Left ventricle myocardium superior (tissue), 1 donor: ENCODE measurements at regions not wholly inside any gene's neighbourhood (a gene's known extent, or its start where the extent isn't known, plus 50 kb on each side); places are given as distances from the start of the nearest gene placed in this dataset.
"Not testable (repeated sequence)": the region's sequence is repeated elsewhere in the genome, so short reads cannot be mapped to it uniquely, and the experiment has no call there.

ENCODE experiments used
- ATAC-seq: fragments of 200-7000 bp; cut with Tn5 transposase; one replicate; pipeline ENCODE4 v1.9.1; 2020; ENCODE audit warnings: mild to moderate bottlenecking, moderate library complexity
- DNase-seq: peaks from one replicate; pipeline ENCODE4 v3.0.0-alpha.2; 2020
- intact Hi-C: fragments of 100-400 bp; cut with micrococcal nuclease; formaldehyde crosslinking; loops from one replicate; pipeline ENCODE4 v1.11.0; 2022
- donor health status: DM: no; HTN: yes; CAD: no; lungs with severe emphysema.

DNA sequence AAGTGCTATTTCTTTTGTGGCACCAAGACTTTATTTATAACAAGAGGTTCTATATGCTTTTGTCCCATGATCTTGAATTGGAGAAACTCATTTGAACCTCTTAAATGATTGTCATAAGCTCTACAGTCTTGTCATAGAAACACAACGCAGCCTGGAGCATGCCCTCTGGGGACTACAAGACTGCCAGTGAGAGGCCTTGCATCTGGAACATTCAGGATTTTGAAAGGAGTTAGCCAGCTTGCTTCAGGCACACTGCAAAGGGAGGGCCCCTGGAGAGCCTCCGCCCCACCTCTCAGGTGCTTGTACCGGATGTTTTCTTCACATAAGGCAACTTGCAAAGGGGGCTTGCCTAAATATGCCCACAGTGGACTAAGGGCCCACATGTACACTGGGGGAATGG lies 130.5 kb downstream of the LIG4 start:
- ATAC-seq (no peak), DNase-seq (no peak)
- intact Hi-C loops: no loop called here

DNA sequence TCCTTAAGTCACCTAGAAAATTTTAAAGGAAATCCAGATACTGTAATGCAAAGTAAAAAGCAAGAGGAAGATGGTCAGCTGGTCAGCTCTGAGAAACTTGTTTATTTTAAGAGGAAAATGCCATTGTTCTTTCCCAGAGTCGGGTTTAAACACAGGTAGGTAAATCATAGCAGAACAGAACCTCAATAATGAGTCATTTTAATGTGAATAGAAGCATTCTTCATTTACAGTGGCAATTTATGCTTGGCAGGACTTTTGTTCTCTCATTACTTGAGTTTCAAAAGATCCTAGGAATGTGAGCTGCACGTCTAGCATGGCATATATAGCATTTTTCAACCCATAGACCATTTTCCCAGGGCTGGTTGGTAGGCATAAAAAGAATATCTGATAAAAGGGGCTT lies 132.3 kb downstream of the LIG4 start:
- DNase-seq (no peak), ATAC-seq (no peak)
- intact Hi-C loops: no loop called here

GRCh38 chr13:108082481-108082880 lies 132.9 kb downstream of the LIG4 start:
- ATAC-seq (no peak), DNase-seq (no peak)
- intact Hi-C loops: no loop called here

GRCh38 chr13:108077284-108077683 lies 138.1 kb downstream of the LIG4 start:
- intact Hi-C loops: no loop called here
- ATAC-seq: no peak
- no peak for DNase-seq

DNA sequence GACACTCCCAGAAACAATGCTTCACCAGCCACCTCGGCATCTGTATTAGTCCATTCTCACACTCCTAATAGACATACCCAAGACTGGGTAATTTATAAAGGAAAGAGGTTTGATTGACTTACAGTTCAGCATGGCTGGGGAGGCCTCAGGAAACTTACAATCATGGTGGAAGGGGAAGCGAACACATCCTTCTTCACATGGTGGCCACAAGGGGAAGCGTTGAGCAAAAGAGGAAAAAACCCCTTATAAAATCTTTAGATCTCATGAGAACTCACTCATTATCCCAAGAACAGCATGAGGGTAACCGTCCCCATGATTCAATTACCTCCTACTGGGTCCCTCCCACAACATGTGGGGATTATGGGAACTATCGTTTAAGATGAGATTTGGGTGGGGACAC lies 140.9 kb downstream of the LIG4 start:
- intact Hi-C loops, ATAC-seq, DNase-seq: not testable (repeated sequence)

DNA sequence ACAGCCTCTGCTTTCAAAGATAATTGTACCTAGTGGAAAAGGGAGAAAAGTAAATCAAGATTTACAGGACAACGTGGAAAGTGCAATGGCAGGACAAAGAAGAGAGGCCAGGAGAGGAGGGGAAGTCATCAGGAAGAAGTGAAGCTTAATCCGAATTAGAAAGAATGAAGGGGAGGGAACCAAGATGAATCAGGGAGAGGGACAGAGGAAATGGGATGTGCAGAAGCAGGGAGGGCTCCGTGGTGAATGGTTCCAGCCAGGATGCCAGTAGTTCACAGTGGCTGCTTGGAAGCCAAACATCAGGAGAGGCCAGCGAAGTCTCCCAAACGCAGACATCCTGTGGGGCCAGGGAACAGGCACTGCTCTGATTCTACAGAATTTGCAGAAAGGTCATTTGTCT lies 144.4 kb downstream of the LIG4 start:
- ATAC-seq (no peak), DNase-seq (no peak)
- intact Hi-C loops: no loop called here

- DNase-seq: no peak
- ATAC-seq: no peak
- intact Hi-C loops: no loop called here
Observed at GRCh38 chr13:108070491-108070890, 144.8 kb downstream of the LIG4 start.

- DNase-seq (no peak), ATAC-seq (no peak)
- intact Hi-C loops: no loop called here
Observed at GRCh38 chr13:108069521-108070210, 145.7 kb downstream of the LIG4 start.

DNA sequence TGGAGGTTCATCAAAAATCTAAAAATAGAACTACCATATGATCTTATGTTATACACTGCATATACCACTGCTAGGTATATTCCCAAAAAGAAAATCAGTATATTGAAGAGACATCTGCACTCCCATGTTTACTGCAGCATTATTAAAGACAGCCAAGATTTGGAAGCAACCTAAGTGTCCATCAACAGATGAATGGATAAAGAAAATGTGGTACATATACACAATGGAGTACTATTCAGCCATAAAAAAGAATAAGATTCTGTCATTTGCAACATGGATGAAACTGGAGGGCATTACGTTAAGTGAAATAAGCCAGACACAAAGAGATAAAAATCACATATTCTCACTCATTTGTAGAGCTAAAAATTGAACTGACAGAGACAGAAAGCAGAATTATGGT lies 151.0 kb downstream of the LIG4 start:
- DNase-seq, ATAC-seq, intact Hi-C loops: not testable (repeated sequence)

DNA sequence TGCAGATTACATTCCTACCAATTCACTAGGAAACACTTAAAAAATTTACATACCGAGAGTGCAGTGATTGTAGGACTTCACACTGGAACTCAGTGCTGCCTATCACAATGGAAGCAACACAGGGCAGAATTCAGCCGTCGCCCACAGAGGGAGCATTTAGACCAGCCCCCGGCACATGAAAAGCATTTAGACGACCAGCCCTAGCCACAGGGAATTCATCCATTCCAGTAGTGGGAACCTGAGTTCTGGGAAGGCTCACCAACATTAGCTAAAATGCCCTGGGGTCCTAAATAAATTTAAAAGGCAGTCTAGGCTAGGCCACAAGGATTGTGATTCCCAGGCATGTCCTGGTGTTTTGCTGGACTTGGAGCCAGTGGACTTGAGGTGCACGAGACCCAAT lies 155.2 kb downstream of the LIG4 start:
- intact Hi-C loops: no loop called here
- DNase-seq: no peak
- no peak for ATAC-seq

DNA sequence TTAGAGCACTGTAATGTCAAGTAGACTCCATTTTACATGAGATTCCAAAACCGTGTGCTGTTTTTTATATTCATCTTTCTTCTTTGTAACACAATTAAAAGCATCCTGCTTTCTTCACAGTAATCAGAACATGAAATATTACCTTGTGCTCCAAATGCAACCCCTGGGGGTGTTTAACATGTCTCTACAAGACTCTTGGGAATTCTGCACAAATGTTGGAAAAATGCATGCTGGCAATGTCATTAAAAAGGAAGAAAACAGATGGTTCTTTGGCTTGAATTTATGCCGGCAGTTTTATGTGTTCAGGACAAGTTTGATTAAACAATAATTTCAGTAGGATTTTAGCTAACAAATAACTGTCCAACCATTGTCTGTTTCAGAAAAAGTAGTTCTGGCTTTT lies 159.1 kb downstream of the LIG4 start:
- intact Hi-C loops: no loop called here
- ATAC-seq: no peak
- no peak for DNase-seq

GRCh38 chr13:108049211-108049610 lies 166.1 kb downstream of the LIG4 start:
- intact Hi-C loops: no loop called here

DNA sequence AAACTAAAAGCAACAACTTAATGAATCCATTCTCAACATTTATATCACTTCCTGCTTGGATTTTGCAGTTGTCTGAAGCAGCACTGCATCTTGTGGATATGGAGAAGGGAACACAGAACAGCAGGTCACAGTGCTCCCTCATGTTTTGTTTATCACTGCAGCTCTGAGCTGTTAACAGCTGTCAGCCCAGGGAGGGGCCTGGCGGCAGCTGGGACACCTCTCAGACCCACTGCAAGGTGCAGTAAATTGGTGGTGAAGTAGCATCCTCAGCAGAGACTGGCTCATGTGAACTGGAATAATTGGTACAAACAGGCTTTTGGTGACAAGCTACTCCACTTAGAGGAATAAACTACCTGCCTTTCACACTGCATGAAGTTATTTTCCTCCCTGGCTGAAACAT lies 170.4 kb downstream of the LIG4 start:
- ATAC-seq (no peak), DNase-seq (no peak)
- intact Hi-C loops: no loop called here

More at GRCh38 chr13:108049211-108049610, 166.1 kb downstream of the LIG4 start:
- DNase-seq (no peak), ATAC-seq (no peak)

- ATAC-seq, intact Hi-C loops, DNase-seq: not testable (repeated sequence)
Observed at GRCh38 chr13:108042866-108043265, 172.5 kb downstream of the LIG4 start.

DNA sequence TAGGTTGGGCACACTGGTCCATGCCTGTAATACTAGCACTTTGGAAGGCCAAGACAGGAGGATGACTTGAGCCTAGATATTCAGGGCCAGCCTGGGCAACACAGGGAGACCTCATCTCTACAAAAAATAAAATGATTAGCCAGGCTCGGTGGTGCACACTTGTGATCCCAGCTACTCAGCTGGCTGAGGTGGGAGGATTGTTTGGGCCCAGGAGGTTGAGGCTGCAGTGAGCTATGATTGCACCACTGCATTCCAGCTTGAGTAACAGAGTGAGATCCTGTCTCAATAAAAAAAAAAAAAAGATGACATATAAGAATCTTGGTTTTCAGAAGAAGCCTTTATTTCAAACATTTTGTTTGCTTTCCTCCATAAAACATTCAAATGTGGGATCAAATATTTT lies 178.0 kb downstream of the LIG4 start:
- ATAC-seq (no peak), DNase-seq (no peak)
- intact Hi-C loops: no loop called here

GRCh38 chr13:108036411-108036932 lies 178.9 kb downstream of the LIG4 start:
- DNase-seq: no peak
- ATAC-seq: no peak
- intact Hi-C loops: no loop called here

- DNase-seq: no peak
- no peak for ATAC-seq
- intact Hi-C loops: no loop called here
Observed at GRCh38 chr13:108034909-108035410, 180.4 kb downstream of the LIG4 start.

DNA sequence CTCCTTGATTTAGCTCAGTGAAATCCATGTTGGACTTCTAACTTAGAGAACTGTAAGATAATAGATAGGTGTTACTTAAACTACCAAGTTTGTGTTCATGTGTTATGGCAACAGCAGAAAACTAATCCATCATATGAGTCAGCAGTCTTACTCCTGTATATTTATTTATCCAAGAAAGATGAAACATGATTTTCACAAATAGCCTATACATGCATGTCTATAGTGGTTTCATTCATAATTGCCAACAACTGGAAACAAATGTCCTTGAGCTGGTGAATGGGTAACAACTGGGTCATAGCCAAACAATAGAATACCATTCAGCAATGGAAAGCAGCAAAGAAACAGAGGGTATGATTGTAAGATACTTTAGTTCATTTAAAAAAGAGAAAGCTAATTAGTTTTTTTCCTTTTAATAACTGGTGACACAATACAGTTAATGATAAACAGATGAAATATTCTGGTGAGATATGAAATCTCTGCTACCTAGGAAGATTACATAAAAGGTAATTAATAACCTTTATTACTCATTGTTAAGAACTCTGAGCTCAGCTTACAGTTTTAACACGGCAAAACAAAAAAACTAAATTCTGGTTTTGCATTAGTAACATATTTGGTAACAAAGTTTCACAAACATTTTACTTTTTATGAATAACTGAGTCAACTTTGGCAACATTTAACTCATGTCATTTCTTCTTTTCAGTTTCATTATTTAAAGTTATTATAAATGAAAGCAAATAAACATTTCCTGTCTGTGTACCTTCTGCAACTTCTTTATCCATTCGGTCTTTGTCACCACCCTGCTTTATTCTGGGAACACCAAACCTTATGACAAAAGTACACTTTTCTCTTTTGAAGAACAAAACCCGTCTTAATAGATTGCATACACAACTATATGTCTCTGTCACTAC lies 181.3 kb downstream of the LIG4 start:
- ATAC-seq: no peak
- intact Hi-C loops: no loop called here

DNA sequence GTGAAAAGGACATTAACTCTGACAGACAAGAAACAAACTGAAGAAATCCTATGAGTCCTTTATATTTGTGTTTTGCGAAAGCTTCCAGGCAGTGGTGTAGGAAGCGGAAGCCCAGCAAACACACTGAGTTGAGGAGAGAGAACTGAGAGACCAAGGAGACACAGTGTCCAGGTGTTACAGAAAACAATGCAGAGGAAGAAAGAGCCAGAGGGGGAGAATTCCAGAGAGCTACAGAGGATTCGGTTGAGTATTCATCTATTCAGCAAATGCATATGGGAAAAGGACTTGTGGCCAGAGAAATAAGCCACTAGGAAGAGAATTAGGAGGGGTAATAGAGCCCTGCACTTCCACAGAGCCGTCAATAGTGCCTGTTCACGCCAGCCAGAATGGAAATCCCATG lies 183.5 kb downstream of the LIG4 start:
- no peak for DNase-seq
- no peak for ATAC-seq
- intact Hi-C loops: no loop called here

More for the DNA sequence above, 181.3 kb downstream of the LIG4 start:
- DNase-seq: no peak

GRCh38 chr13:108030769-108031168 lies 184.6 kb downstream of the LIG4 start:
- intact Hi-C loops: no loop called here
- no peak for DNase-seq
- no peak for ATAC-seq
